ENCODE measurements at regions not wholly inside any gene's neighbourhood (a gene's known extent, or its start where the extent isn't known, plus 50 kb on each side); places are given as distances from the start of the nearest gene placed in this dataset.
"Not testable (repeated sequence)": the region's sequence is repeated elsewhere in the genome, so short reads cannot be mapped to it uniquely, and the experiment has no call there.

GRCh38 chr5:125976421-125977000 is 446.7 kb upstream of the GRAMD2B start:
- intact Hi-C loops (cut with DNase I), result no loop called here
- DNase-seq (no peak), ATAC-seq (ENCODE audit: poor library complexity) (no peak)

- no peak for ATAC-seq (ENCODE audit: poor library complexity)
- DNase-seq, result no peak
- intact Hi-C loops (cut with DNase I), result no loop called here
Measured at GRCh38 chr5:125978015-125978414, 445.2 kb upstream of the GRAMD2B start.

- intact Hi-C loops (cut with DNase I), result no loop called here
- DNase-seq, result no peak
- ATAC-seq (ENCODE audit: poor library complexity), result no peak
Measured at GRCh38 chr5:125979636-125980035, 443.6 kb upstream of the GRAMD2B start.

- intact Hi-C loops (cut with DNase I), result no loop called here
- ATAC-seq (ENCODE audit: poor library complexity), result peak; percentile 91
- peak; percentile 63 for DNase-seq
Measured at GRCh38 chr5:125981016-125981415, 442.2 kb upstream of the GRAMD2B start.

- no peak for DNase-seq
- peak; percentile 74 for ATAC-seq (ENCODE audit: poor library complexity)
- intact Hi-C loops (cut with DNase I), result no loop called here
Measured at GRCh38 chr5:125987677-125988255, 435.4 kb upstream of the GRAMD2B start.

GRCh38 chr5:125992050-125992449 is 431.2 kb upstream of the GRAMD2B start:
- peak; percentile 52 for ATAC-seq (ENCODE audit: poor library complexity)
- no peak for DNase-seq
- intact Hi-C loops (cut with DNase I), result no loop called here

GRCh38 chr5:125999271-126000030 is 423.8 kb upstream of the GRAMD2B start:
- intact Hi-C loops (cut with DNase I); ATAC-seq (ENCODE audit: poor library complexity); DNase-seq: not testable (repeated sequence)

GRCh38 chr5:126000507-126000906 is 422.7 kb upstream of the GRAMD2B start:
- intact Hi-C loops (cut with DNase I), result no loop called here
- ATAC-seq (ENCODE audit: poor library complexity) (no peak), DNase-seq (no peak)

GRCh38 chr5:126002222-126002897 is 420.8 kb upstream of the GRAMD2B start:
- intact Hi-C loops (cut with DNase I), result no loop called here
- peak; percentile 94 for ATAC-seq (ENCODE audit: poor library complexity)
- DNase-seq, result peak; percentile 78

- DNase-seq, result peak; percentile 68
- intact Hi-C loops (cut with DNase I), result no loop called here
- ATAC-seq (ENCODE audit: poor library complexity), result peak; percentile 75
Measured at GRCh38 chr5:126003309-126003708, 419.9 kb upstream of the GRAMD2B start.

- intact Hi-C loops (cut with DNase I), result no loop called here
- no peak for ATAC-seq (ENCODE audit: poor library complexity)
- no peak for DNase-seq
Measured at GRCh38 chr5:126004636-126005035, 418.6 kb upstream of the GRAMD2B start.

GRCh38 chr5:126007841-126008240 is 415.4 kb upstream of the GRAMD2B start:
- intact Hi-C loops (cut with DNase I), result no loop called here
- no peak for DNase-seq
- no peak for ATAC-seq (ENCODE audit: poor library complexity)

- DNase-seq (no peak), ATAC-seq (ENCODE audit: poor library complexity) (no peak)
- intact Hi-C loops (cut with DNase I), result no loop called here
Measured at GRCh38 chr5:126009566-126009965, 413.6 kb upstream of the GRAMD2B start.

GRCh38 chr5:126011526-126011925 is 411.7 kb upstream of the GRAMD2B start:
- intact Hi-C loops (cut with DNase I); DNase-seq; ATAC-seq (ENCODE audit: poor library complexity): not testable (repeated sequence)

GRCh38 chr5:126014676-126015075 is 408.5 kb upstream of the GRAMD2B start:
- DNase-seq, result no peak
- intact Hi-C loops (cut with DNase I), result no loop called here
- peak; percentile 32 for ATAC-seq (ENCODE audit: poor library complexity)

GRCh38 chr5:126015235-126016181 is 407.7 kb upstream of the GRAMD2B start:
- ATAC-seq (ENCODE audit: poor library complexity) (peak; percentile 71), DNase-seq (no peak)
- intact Hi-C loops (cut with DNase I), result no loop called here

GRCh38 chr5:126016256-126016655 is 407.0 kb upstream of the GRAMD2B start:
- DNase-seq, result peak; percentile 78
- peak; percentile 89 for ATAC-seq (ENCODE audit: poor library complexity)
- intact Hi-C loops (cut with DNase I), result no loop called here

GRCh38 chr5:126017096-126017495 is 406.1 kb upstream of the GRAMD2B start:
- intact Hi-C loops (cut with DNase I), result no loop called here
- ATAC-seq (ENCODE audit: poor library complexity) (no peak), DNase-seq (no peak)
